Progenitor cell of endocrine pancreas (in vitro differentiated cells): ENCODE measurements at regions not wholly inside any gene's neighbourhood (a gene's known extent, or its start where the extent isn't known, plus 50 kb on each side); places are given as distances from the start of the nearest gene placed in this dataset.
"Not testable (repeated sequence)": the region's sequence is repeated elsewhere in the genome, so short reads cannot be mapped to it uniquely, and the experiment has no call there.

Experiments
- DNase-seq: peaks from one replicate; pipeline ENCODE4 v3.0.0; 2021; ENCODE audit warnings: low spot score; ENCODE audit not compliant: unreplicated experiment
- H3K27ac Mint-ChIP-seq: 2 replicates; pipeline ENCODE4 v1.8.0; 2021; ENCODE audit warnings: mild to moderate bottlenecking, moderate library complexity, mixed read lengths
- H3K27me3 Mint-ChIP-seq: 2 replicates; pipeline ENCODE4 v1.8.0; 2021; ENCODE audit warnings: mixed read lengths
- H3K36me3 Mint-ChIP-seq: 2 replicates; pipeline ENCODE4 v1.8.0; 2022; ENCODE audit warnings: mixed read lengths; ENCODE audit not compliant: insufficient read depth
- H3K4me1 Mint-ChIP-seq: 2 replicates; pipeline ENCODE4 v1.8.0; 2021; ENCODE audit warnings: low read depth, mixed read lengths
- H3K4me3 Mint-ChIP-seq: 2 replicates; pipeline ENCODE4 v1.8.0; 2021; ENCODE audit warnings: low read depth, mild to moderate bottlenecking, moderate library complexity, mixed read lengths
- H3K9me3 Mint-ChIP-seq: 2 replicates; pipeline ENCODE4 v1.8.0; 2021; ENCODE audit warnings: low read depth, mixed read lengths
- CTCF ChIP-seq: fragments of 200-600 bp; sonication (generic); IDR thresholded peaks from one replicate; pipeline ENCODE4 v1.5.0; 2021; ENCODE audit warnings: antibody characterized with exemption, mild to moderate bottlenecking; ENCODE audit not compliant: unreplicated experiment

GRCh38 chr15:77886805-77887448 lies 190.6 kb downstream of the TBC1D2B start:
- Mint-ChIP-seq H3K9me3 (no peaks in the 10 kb centered on the region), H3K4me1 (no peaks in the 10 kb centered on the region), H3K27ac (no peak overlapping the region), H3K27me3 (peaks cover 10% of the 10 kb centered on the region), H3K4me3 (no peak overlapping the region), H3K36me3 (no peaks in the 10 kb centered on the region)
- no peak for DNase-seq
- TF ChIP-seq CTCF = no peak

GRCh38 chr15:77885877-77886500 lies 191.5 kb downstream of the TBC1D2B start:
- H3K4me3 Mint-ChIP-seq, H3K36me3 Mint-ChIP-seq, H3K4me1 Mint-ChIP-seq, H3K27ac Mint-ChIP-seq, H3K9me3 Mint-ChIP-seq, DNase-seq: not testable (repeated sequence)
- H3K27me3 Mint-ChIP-seq = peaks cover 10% of the 10 kb centered on the region

- H3K36me3 Mint-ChIP-seq, H3K27me3 Mint-ChIP-seq, H3K27ac Mint-ChIP-seq: not testable (repeated sequence)
Measured at GRCh38 chr15:77883012-77883411, 194.5 kb downstream of the TBC1D2B start.

GRCh38 chr15:77881950-77882349 lies 195.6 kb downstream of the TBC1D2B start:
- DNase-seq = no peak
- TF ChIP-seq CTCF = no peak
- no peaks in the 10 kb centered on the region for H3K9me3 Mint-ChIP-seq
- no peak overlapping the region for H3K4me3 Mint-ChIP-seq
- H3K36me3 Mint-ChIP-seq = no peaks in the 10 kb centered on the region
- H3K27me3 Mint-ChIP-seq = peaks cover 5% of the 10 kb centered on the region
- H3K4me1 Mint-ChIP-seq = no peaks in the 10 kb centered on the region
- H3K27ac Mint-ChIP-seq = no peak overlapping the region

More at GRCh38 chr15:77883012-77883411, 194.5 kb downstream of the TBC1D2B start:
- not testable (repeated sequence) for DNase-seq, H3K4me1 Mint-ChIP-seq, H3K4me3 Mint-ChIP-seq, H3K9me3 Mint-ChIP-seq

- H3K27me3 Mint-ChIP-seq, H3K36me3 Mint-ChIP-seq, DNase-seq, H3K4me3 Mint-ChIP-seq, H3K27ac Mint-ChIP-seq, H3K4me1 Mint-ChIP-seq, H3K9me3 Mint-ChIP-seq: not testable (repeated sequence)
Measured at GRCh38 chr15:77881535-77881934, 196.0 kb downstream of the TBC1D2B start.

GRCh38 chr15:77879466-77879865 lies 198.0 kb downstream of the TBC1D2B start:
- DNase-seq, H3K36me3 Mint-ChIP-seq, H3K4me1 Mint-ChIP-seq, H3K27ac Mint-ChIP-seq, H3K4me3 Mint-ChIP-seq, H3K9me3 Mint-ChIP-seq, H3K27me3 Mint-ChIP-seq: not testable (repeated sequence)

GRCh38 chr15:77877869-77878577 lies 199.5 kb downstream of the TBC1D2B start:
- no peak for TF ChIP-seq CTCF
- H3K4me3 Mint-ChIP-seq = no peak overlapping the region
- H3K4me1 Mint-ChIP-seq = no peaks in the 10 kb centered on the region
- no peak for DNase-seq
- H3K9me3 Mint-ChIP-seq = no peaks in the 10 kb centered on the region
- H3K27ac Mint-ChIP-seq = no peak overlapping the region
- no peaks in the 10 kb centered on the region for H3K36me3 Mint-ChIP-seq
- H3K27me3 Mint-ChIP-seq = peaks cover 5% of the 10 kb centered on the region

GRCh38 chr15:77876107-77876820 lies 201.2 kb downstream of the TBC1D2B start:
- not testable (repeated sequence) for H3K27me3 Mint-ChIP-seq, H3K9me3 Mint-ChIP-seq, H3K27ac Mint-ChIP-seq, H3K36me3 Mint-ChIP-seq, H3K4me1 Mint-ChIP-seq, H3K4me3 Mint-ChIP-seq, DNase-seq
